ENCODE measurements at regions not wholly inside any gene's neighbourhood (a gene's known extent, or its start where the extent isn't known, plus 50 kb on each side); places are given as distances from the start of the nearest gene placed in this dataset.
A peak's percentile ranks its signal among the peaks of the same experiment; 100 is the strongest.
"Not testable (repeated sequence)": the region's sequence is repeated elsewhere in the genome, so short reads cannot be mapped to it uniquely, and the experiment has no call there.

GRCh38 chr14:53381895-53382294 is 228.8 kb upstream of the DDHD1 start:
- DNase-seq: no peak

- DNase-seq: no peak
These were observed 227.7 kb upstream of the DDHD1 start for GRCh38 chr14:53380867-53381225.

- DNase-seq: no peak
These were observed 227.1 kb upstream of the DDHD1 start for GRCh38 chr14:53380052-53380866.

- no peak for DNase-seq
These were observed 225.0 kb upstream of the DDHD1 start for GRCh38 chr14:53378142-53378541.

- DNase-seq: no peak
These were observed 222.9 kb upstream of the DDHD1 start for GRCh38 chr14:53376064-53376463.

GRCh38 chr14:53375599-53375998 is 222.5 kb upstream of the DDHD1 start:
- no peak for DNase-seq

GRCh38 chr14:53368711-53369201 is 215.6 kb upstream of the DDHD1 start:
- DNase-seq: no peak

GRCh38 chr14:53368066-53368465 is 214.9 kb upstream of the DDHD1 start:
- no peak for DNase-seq

GRCh38 chr14:53367644-53368026 is 214.5 kb upstream of the DDHD1 start:
- no peak for DNase-seq

- DNase-seq: no peak
These were observed 212.5 kb upstream of the DDHD1 start for GRCh38 chr14:53365486-53366130.

GRCh38 chr14:53362916-53363315 is 209.8 kb upstream of the DDHD1 start:
- not testable (repeated sequence) for DNase-seq

- no peak for DNase-seq
These were observed 207.7 kb upstream of the DDHD1 start for GRCh38 chr14:53360829-53361228.

GRCh38 chr14:53358166-53358565 is 205.0 kb upstream of the DDHD1 start:
- DNase-seq: no peak

- DNase-seq: no peak
These were observed 203.4 kb upstream of the DDHD1 start for GRCh38 chr14:53356361-53357150.

- no peak for DNase-seq
These were observed 202.5 kb upstream of the DDHD1 start for GRCh38 chr14:53355581-53356112.

- no peak for DNase-seq
These were observed 201.2 kb upstream of the DDHD1 start for GRCh38 chr14:53354336-53354735.

GRCh38 chr14:53350866-53351265 is 197.7 kb upstream of the DDHD1 start:
- DNase-seq: no peak

GRCh38 chr14:53350429-53350828 is 197.3 kb upstream of the DDHD1 start:
- DNase-seq: no peak

GRCh38 chr14:53346988-53347387 is 193.9 kb upstream of the DDHD1 start:
- DNase-seq: no peak

GRCh38 chr14:53341324-53341723 is 188.2 kb upstream of the DDHD1 start:
- no peak for DNase-seq

- DNase-seq: peak; percentile 15
These were observed 185.1 kb upstream of the DDHD1 start for GRCh38 chr14:53338192-53338591.

- DNase-seq: no peak
These were observed 183.6 kb upstream of the DDHD1 start for GRCh38 chr14:53336729-53337128.

GRCh38 chr14:53333809-53334208 is 180.7 kb upstream of the DDHD1 start:
- DNase-seq: no peak
